GM12878 (cell line): ENCODE measurements at regions not wholly inside any gene's neighbourhood (a gene's known extent, or its start where the extent isn't known, plus 50 kb on each side); places are given as distances from the start of the nearest gene placed in this dataset.

ENCODE experiments used
- ATAC-seq: fragments of 200-7000 bp; cut with Tn5 transposase; 3 replicates; pipeline ENCODE4 v1.9.1; 2020; ENCODE audit warnings: mild to moderate bottlenecking, moderate library complexity
- BruUV-seq: library from RNA; stranded (reverse); fragments of 400-500 nt; replicated peaks from 2 replicates; lab custom pipeline; 2021; lab: Mats Ljungman, UMichigan
- CTCF ChIA-PET: fragments of 300-600 bp; sonication (Branson Sonifier 250); formaldehyde crosslinking; extraction: SDS; loops from one replicate; lab custom pipeline; 2021; ENCODE audit warnings: inconsistent platforms; lab: Yijun Ruan, JAX
- POLR2A ChIA-PET: fragments of 350-600 bp; formaldehyde crosslinking; extraction: SDS; loops from one replicate; lab custom pipeline; 2021; ENCODE audit warnings: inconsistent platforms; lab: Charles Lee
- RAD21 ChIA-PET: fragments of 300-600 bp; sonication (Branson Sonifier 250); formaldehyde crosslinking; loops from one replicate; lab custom pipeline; 2023; ENCODE audit warnings: antibody characterized with exemption; ENCODE audit not compliant: unreplicated experiment; lab: Charles Lee
- SMC1A ChIA-PET: fragments of 300-600 bp; sonication (Branson Sonifier 250); formaldehyde crosslinking; loops from one replicate; lab custom pipeline; 2023; ENCODE audit not compliant: unreplicated experiment, uncharacterized antibody; lab: Charles Lee
- DNase-seq: peaks from one replicate; pipeline ENCODE4 v3.0.0-alpha.2; 2011; ENCODE audit warnings: low read depth, low spot score
- FAIRE-seq: peaks from 3 replicates; lab custom pipeline; 2011; peaks lifted over from hg19 to GRCh38; lab: Jason Lieb, UNC
- H2AFZ ChIP-seq: 2 replicates; pipeline ENCODE4 v1.6.0; 2011; ENCODE audit warnings: low read depth, low read length, control low read depth; ENCODE audit not compliant: control insufficient read depth
- H3K27ac ChIP-seq: 2 replicates; pipeline ENCODE4 v1.5.1; 2011; ENCODE audit warnings: control low read depth; ENCODE audit not compliant: control insufficient read depth, insufficient read depth
- H3K27me3 ChIP-seq, 2 experiments: replicated peaks in 1 of 2; 2 replicates each; pipeline versions ENCODE4 v1.6.0 to v1.6.1; 2011; ENCODE audit warnings: low read length in 1 of 2; ENCODE audit not compliant: control insufficient read depth in 2 of 2, insufficient read depth in 2 of 2
- H3K36me3 ChIP-seq, 2 experiments: 2 replicates each; pipeline ENCODE4 v1.5.1; 2011; ENCODE audit warnings: low read length in 1 of 2; ENCODE audit not compliant: control insufficient read depth in 2 of 2, insufficient read depth in 2 of 2
- H3K4me1 ChIP-seq: 2 replicates; pipeline ENCODE4 v1.6.1; 2011; ENCODE audit warnings: mild to moderate bottlenecking, low read length, moderate library complexity, mixed read lengths; ENCODE audit not compliant: control insufficient read depth, insufficient read depth
- H3K4me2 ChIP-seq: 2 replicates; pipeline ENCODE4 v1.6.0; 2011; ENCODE audit warnings: control low read depth; ENCODE audit not compliant: control insufficient read depth, insufficient read depth
- H3K4me3 ChIP-seq: fragments of 200-600 bp; sonication (generic); 2 replicates; pipeline ENCODE4 v1.5.1; 2016
- H3K79me2 ChIP-seq: 2 replicates; pipeline ENCODE4 v1.6.0; 2011; ENCODE audit warnings: low read length; ENCODE audit not compliant: control insufficient read depth, insufficient read depth
- H3K9ac ChIP-seq: 2 replicates; pipeline ENCODE4 v1.8.0; 2011; ENCODE audit warnings: low read length, control low read depth, mixed read lengths; ENCODE audit not compliant: control insufficient read depth, insufficient read depth
- H3K9me3 ChIP-seq: replicated peaks from 3 replicates; pipeline ENCODE4 v1.5.1; 2011; ENCODE audit warnings: mild to moderate bottlenecking, low read length; ENCODE audit not compliant: control insufficient read depth, insufficient read depth
- H4K20me1 ChIP-seq: 2 replicates; pipeline ENCODE4 v1.6.0; 2011; ENCODE audit not compliant: control insufficient read depth, insufficient read depth
- EGR1 ChIP-seq, 2 experiments: IDR thresholded peaks; 1 replicate in 1 of 2; 2 replicates in 1 of 2; pipeline ENCODE4 v1.6.1; 2011 to 2012; ENCODE audit warnings: low read depth in 2 of 2, low read length in 2 of 2, borderline replicate concordance in 1 of 2, mild to moderate bottlenecking in 1 of 2, moderate library complexity in 1 of 2
- MYB ChIP-seq: fragments of 150-350 bp; IDR thresholded peaks from 2 replicates; pipeline ENCODE4 v1.6.1; 2014; ENCODE audit warnings: mild to moderate bottlenecking, low read depth, low read length, borderline replicate concordance
- ZNF217 ChIP-seq: fragments of 450-650 bp; IDR thresholded peaks from 2 replicates; pipeline ENCODE4 v1.6.1; 2017; ENCODE audit warnings: antibody characterized with exemption, mild to moderate bottlenecking
- WGBS: methylation state at CpG from one replicate; pipeline ENCODE4 v1.1.6; 2016; ENCODE audit warnings: low lambda C conversion rate; ENCODE audit not compliant: insufficient replicate concordance, insufficient coverage; ENCODE audit errors: missing lambda C conversion rate; 5-methylcytosine and 5-hydroxymethylcytosine counted together
- in situ Hi-C: fragments of 300-500 bp; cut with MboI; formaldehyde crosslinking; loops from 9 replicates; pipeline ENCODE4 v1.14.3; 2018; ENCODE audit warnings: mixed read lengths
- intact Hi-C: fragments of 100-400 bp; cut with micrococcal nuclease; formaldehyde crosslinking; loops from one replicate; pipeline ENCODE4 v1.14.2; 2022; ENCODE audit not compliant: unreplicated experiment

DNA sequence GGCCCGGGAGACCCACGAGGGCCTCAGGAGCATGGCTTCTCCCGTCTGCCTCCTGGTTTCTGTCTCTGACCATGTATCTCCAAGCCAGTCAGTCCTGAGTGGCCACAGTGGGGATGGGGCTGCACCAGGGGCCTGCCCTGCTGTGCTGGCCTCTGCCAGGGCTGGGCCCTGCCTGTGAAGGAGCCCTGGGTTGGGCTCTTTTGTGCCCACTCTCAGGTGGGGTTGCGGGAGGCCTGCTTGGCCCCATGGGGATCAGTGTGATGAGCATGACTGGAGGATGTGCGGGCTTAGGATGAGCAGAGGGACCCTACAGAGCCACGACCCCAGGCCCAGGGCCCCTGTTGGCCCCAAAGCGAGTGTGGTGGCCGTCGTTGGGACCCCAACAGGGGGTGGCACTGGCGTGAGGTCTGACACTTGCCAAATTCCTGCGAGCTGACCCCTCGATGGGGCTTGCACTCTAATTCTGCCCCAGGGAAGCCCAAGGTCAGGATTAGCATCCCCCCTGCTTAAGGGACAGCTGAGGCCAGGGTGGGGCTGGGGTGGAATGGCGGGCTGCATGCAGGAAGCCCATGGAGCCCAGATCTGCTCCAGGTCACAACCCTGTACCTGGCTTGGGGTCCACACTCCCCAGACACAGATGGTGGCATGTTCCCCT is 90.0 kb upstream of the BHLHE23 start (continued):
- no peak for TF ChIP-seq EGR1 (IDR thresholded peaks at IDR 0.05; ENCODE audit: borderline replicate concordance in 1 of 2, low read depth in 2 of 2, low read length in 2 of 2)

DNA sequence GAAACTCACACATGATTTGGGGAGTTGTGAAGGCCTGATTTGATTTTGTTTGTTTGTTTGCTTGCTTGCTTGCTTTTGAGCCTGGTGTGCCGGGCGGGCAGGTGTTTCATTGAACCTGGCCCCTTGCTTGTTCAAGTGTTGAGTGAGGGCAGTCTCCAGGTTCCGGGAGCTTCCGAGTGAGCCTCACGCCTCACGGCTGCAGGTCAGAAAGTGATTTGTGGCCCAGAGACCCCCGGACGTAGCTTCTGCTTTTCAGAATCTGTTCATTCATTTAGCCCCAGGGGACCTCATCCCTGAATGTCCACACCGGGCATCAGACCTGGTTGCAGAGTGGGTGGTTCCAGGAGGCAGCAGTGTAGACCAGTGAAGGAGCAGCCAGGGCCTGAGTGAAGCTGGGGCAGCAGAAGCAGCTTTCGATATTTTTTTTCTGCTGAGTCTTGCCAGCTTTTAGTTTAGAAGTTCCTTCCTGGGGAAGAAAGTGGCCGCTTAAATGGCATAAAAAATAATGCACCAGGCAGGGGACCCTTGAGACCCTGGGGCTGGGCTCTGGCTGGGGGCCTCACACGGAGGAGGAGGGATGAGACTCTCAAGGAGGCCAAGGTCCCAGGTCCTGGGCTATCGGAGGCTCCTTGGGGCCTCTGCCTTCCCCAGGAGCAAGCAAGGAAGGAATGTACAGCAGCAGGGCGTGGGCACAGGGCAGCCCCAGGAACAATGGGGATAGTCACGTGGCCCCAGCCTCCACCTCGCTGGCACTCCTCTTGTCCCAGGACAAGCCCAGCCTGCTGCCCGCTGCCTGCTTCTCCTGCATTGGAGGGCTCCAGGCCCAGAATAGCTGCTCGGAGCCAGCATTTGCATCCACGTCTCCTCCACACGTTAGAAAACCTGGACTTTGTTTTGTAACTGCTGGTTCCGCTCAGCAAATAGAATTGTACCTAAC is 89.2 kb upstream of the BHLHE23 start:
- H3K79me2 ChIP-seq = no peaks in the 10 kb centered on the region
- H3K9ac ChIP-seq = no peak overlapping the region
- FAIRE-seq = no peak
- H2AFZ ChIP-seq = no peak overlapping the region
- ChIA-PET POLR2A (no interaction called here), RAD21 (no interaction called here), SMC1A (no interaction called here), CTCF (no interaction called here)
- no TSS peak for BruUV-seq
- H3K27me3 ChIP-seq = no peaks in the 10 kb centered on the region; a peak in 2 of 4 replicates
- H4K20me1 ChIP-seq = no peaks in the 10 kb centered on the region
- no peaks in the 10 kb centered on the region for H3K9me3 ChIP-seq
- WGBS = 24% methylated on average over 21 of the region's 21 CpGs
- no peaks in the 10 kb centered on the region for H3K36me3 ChIP-seq
- H3K4me1 ChIP-seq = no peaks in the 10 kb centered on the region
- no peak for ATAC-seq
- no peak overlapping the region for H3K27ac ChIP-seq
- in situ Hi-C loops = no loop called here
- H3K4me3 ChIP-seq = no peak overlapping the region
- H3K4me2 ChIP-seq = no peak overlapping the region
- intact Hi-C loops = no loop called here
- DNase-seq = no peak
- TF ChIP-seq MYB (no peak), ZNF217 (no peak)
